ENCODE measurements at regions not wholly inside any gene's neighbourhood (a gene's known extent, or its start where the extent isn't known, plus 50 kb on each side); places are given as distances from the start of the nearest gene placed in this dataset.

GRCh38 chr1:58047265-58047858 is 499.2 kb downstream of the OMA1 start:
- peak; percentile 45 for DNase-seq (ENCODE audit: low spot score)
- Histone ChIP-seq H3K4me1 (ENCODE audit: insufficient read depth) (no peaks in the 10 kb centered on the region), H3K36me3 (replicated peaks; ENCODE audit: insufficient read depth, low read depth) (no peaks in the 10 kb centered on the region), H4K20me1 (ENCODE audit: insufficient read depth, poor library complexity, severe bottlenecking) (no peaks in the 10 kb centered on the region), H3K79me2 (no peaks in the 10 kb centered on the region), H3K4me2 (no peak overlapping the region), H2AFZ (no peak overlapping the region), H3K9me2 (replicated peaks; ENCODE audit: insufficient read depth) (no peaks in the 10 kb centered on the region), H3K4me3 (no peak overlapping the region), H3K27ac (no peak overlapping the region), H3K27me3 (no peaks in the 10 kb centered on the region), H3K9me3 (ENCODE audit: low read depth) (no peaks in the 10 kb centered on the region)
- WGBS (ENCODE audit: low lambda C conversion rate, missing lambda C conversion rate): 66% methylated on average over 5 of the region's 5 CpGs
- TF ChIP-seq, protein P1, sequence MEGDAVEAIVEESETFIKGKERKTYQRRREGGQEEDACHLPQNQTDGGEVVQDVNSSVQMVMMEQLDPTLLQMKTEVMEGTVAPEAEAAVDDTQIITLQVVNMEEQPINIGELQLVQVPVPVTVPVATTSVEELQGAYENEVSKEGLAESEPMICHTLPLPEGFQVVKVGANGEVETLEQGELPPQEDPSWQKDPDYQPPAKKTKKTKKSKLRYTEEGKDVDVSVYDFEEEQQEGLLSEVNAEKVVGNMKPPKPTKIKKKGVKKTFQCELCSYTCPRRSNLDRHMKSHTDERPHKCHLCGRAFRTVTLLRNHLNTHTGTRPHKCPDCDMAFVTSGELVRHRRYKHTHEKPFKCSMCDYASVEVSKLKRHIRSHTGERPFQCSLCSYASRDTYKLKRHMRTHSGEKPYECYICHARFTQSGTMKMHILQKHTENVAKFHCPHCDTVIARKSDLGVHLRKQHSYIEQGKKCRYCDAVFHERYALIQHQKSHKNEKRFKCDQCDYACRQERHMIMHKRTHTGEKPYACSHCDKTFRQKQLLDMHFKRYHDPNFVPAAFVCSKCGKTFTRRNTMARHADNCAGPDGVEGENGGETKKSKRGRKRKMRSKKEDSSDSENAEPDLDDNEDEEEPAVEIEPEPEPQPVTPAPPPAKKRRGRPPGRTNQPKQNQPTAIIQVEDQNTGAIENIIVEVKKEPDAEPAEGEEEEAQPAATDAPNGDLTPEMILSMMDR (IDR thresholded peaks at IDR 0.05; ENCODE audit: poor library complexity): peak; percentile 70
- no peak for TF ChIP-seq EZH2 (IDR thresholded peaks at IDR 0.05; ENCODE audit: borderline replicate concordance)
- no peak for TF ChIP-seq EZH2phosphoT487 (IDR thresholded peaks at IDR 0.05; ENCODE audit: low read depth, severe bottlenecking, unreplicated experiment)

GRCh38 chr1:58045094-58045705 is 501.3 kb downstream of the OMA1 start:
- 83% methylated on average over 15 of the region's 15 CpGs for WGBS (ENCODE audit: low lambda C conversion rate, missing lambda C conversion rate)
- Histone ChIP-seq H3K4me1 (ENCODE audit: insufficient read depth) (no peaks in the 10 kb centered on the region), H3K9me3 (ENCODE audit: low read depth) (no peaks in the 10 kb centered on the region), H3K27me3 (no peaks in the 10 kb centered on the region), H2AFZ (no peak overlapping the region), H3K79me2 (no peaks in the 10 kb centered on the region), H3K4me3 (no peak overlapping the region), H3K36me3 (replicated peaks; ENCODE audit: insufficient read depth, low read depth) (no peaks in the 10 kb centered on the region), H4K20me1 (ENCODE audit: insufficient read depth, poor library complexity, severe bottlenecking) (no peaks in the 10 kb centered on the region), H3K27ac (no peak overlapping the region), H3K4me2 (no peak overlapping the region), H3K9me2 (replicated peaks; ENCODE audit: insufficient read depth) (no peaks in the 10 kb centered on the region)
- DNase-seq (ENCODE audit: low spot score): no peak
- no peak for TF ChIP-seq EZH2phosphoT487 (IDR thresholded peaks at IDR 0.05; ENCODE audit: low read depth, severe bottlenecking, unreplicated experiment)
- TF ChIP-seq, protein P1 (IDR thresholded peaks at IDR 0.05; ENCODE audit: poor library complexity): no peak
- no peak for TF ChIP-seq EZH2 (IDR thresholded peaks at IDR 0.05; ENCODE audit: borderline replicate concordance)

DNA sequence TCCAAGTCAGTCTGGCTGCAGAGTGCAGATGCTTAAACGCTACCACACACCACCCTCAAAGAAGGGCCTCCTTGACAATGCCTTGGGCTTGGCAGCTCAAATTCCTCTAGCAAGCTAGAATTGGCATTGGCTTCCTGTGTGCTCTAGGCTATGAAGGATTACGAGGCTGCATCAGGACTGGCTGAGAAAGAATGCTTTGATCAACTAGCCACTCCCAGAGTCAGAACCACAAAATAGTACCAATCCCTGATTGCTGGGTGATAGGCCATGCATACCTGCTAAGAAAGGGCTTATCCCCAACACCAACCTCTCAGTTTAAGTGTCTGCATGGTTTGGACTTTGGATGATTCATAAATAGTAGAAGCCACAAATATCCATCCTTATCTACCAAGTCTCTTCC is 504.9 kb downstream of the OMA1 start:
- no peaks in the 10 kb centered on the region for H3K79me2 ChIP-seq
- no peaks in the 10 kb centered on the region for H3K9me2 ChIP-seq (replicated peaks; ENCODE audit: insufficient read depth)
- 28% methylated on average over 2 of the region's 2 CpGs for WGBS (ENCODE audit: low lambda C conversion rate, missing lambda C conversion rate)
- peaks cover 5% of the 10 kb centered on the region for H3K27me3 ChIP-seq
- H4K20me1 ChIP-seq (ENCODE audit: insufficient read depth, poor library complexity, severe bottlenecking): no peaks in the 10 kb centered on the region
- H3K4me1 ChIP-seq (ENCODE audit: insufficient read depth): no peaks in the 10 kb centered on the region
- peak; percentile 8 for DNase-seq (ENCODE audit: low spot score)
- H3K4me2 ChIP-seq: no peak overlapping the region
- H3K4me3 ChIP-seq: no peak overlapping the region
- H3K9me3 ChIP-seq (ENCODE audit: low read depth): no peaks in the 10 kb centered on the region
- no peaks in the 10 kb centered on the region for H3K36me3 ChIP-seq (replicated peaks; ENCODE audit: insufficient read depth, low read depth)
- TF ChIP-seq EZH2phosphoT487 (IDR thresholded peaks at IDR 0.05; ENCODE audit: low read depth, severe bottlenecking, unreplicated experiment) (no peak), EZH2 (IDR thresholded peaks at IDR 0.05; ENCODE audit: borderline replicate concordance) (no peak)
- TF ChIP-seq, protein P1 (IDR thresholded peaks at IDR 0.05; ENCODE audit: poor library complexity): no peak
- no peak overlapping the region for H3K27ac ChIP-seq
- H2AFZ ChIP-seq: no peak overlapping the region
